ENCODE measurements at regions not wholly inside any gene's neighbourhood (a gene's known extent, or its start where the extent isn't known, plus 50 kb on each side); places are given as distances from the start of the nearest gene placed in this dataset.

DNA sequence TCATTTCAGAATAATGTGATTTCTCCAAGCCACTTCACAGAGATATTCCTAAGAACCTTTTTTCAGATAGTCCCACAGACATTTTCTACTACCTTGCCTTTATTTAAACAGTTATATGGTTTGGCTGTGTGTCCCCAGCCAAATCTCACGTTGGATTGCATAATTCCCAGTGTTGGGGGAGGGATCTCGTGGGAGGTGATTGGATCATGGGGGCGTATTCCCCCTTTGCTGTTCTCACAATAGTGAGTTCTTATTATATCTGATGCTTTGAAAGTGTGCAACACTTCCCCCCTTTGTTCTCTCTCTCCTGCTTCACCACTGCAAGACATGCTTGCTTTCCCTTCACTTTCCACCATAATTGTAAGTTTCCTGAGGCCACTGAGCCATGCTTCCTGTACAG, 93.6 kb upstream of the ZNF678 start:
- TF ChIP-seq, protein P1, sequence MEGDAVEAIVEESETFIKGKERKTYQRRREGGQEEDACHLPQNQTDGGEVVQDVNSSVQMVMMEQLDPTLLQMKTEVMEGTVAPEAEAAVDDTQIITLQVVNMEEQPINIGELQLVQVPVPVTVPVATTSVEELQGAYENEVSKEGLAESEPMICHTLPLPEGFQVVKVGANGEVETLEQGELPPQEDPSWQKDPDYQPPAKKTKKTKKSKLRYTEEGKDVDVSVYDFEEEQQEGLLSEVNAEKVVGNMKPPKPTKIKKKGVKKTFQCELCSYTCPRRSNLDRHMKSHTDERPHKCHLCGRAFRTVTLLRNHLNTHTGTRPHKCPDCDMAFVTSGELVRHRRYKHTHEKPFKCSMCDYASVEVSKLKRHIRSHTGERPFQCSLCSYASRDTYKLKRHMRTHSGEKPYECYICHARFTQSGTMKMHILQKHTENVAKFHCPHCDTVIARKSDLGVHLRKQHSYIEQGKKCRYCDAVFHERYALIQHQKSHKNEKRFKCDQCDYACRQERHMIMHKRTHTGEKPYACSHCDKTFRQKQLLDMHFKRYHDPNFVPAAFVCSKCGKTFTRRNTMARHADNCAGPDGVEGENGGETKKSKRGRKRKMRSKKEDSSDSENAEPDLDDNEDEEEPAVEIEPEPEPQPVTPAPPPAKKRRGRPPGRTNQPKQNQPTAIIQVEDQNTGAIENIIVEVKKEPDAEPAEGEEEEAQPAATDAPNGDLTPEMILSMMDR (conservative IDR thresholded peaks at IDR 0.05; ENCODE audit: low read length) = no peak
- no peak for TF ChIP-seq EZH2phosphoT487 (IDR thresholded peaks at IDR 0.05; ENCODE audit: borderline replicate concordance)

Data from Loucy (cell line).